Activated T-cell treated with anti-CD3 and anti-CD28 coated beads for 24 hours (primary cell): ENCODE measurements at regions not wholly inside any gene's neighbourhood (a gene's known extent, or its start where the extent isn't known, plus 50 kb on each side); places are given as distances from the start of the nearest gene placed in this dataset.
"Not testable (repeated sequence)": the region's sequence is repeated elsewhere in the genome, so short reads cannot be mapped to it uniquely, and the experiment has no call there.

ENCODE experiments used
- DNase-seq: peaks from one replicate; pipeline ENCODE4 v3.0.0-alpha.2; 2020; ENCODE audit warnings: low read depth

GRCh38 chr1:60949826-60950197 lies 132.5 kb upstream of the NFIA start:
- DNase-seq, result no peak

DNA sequence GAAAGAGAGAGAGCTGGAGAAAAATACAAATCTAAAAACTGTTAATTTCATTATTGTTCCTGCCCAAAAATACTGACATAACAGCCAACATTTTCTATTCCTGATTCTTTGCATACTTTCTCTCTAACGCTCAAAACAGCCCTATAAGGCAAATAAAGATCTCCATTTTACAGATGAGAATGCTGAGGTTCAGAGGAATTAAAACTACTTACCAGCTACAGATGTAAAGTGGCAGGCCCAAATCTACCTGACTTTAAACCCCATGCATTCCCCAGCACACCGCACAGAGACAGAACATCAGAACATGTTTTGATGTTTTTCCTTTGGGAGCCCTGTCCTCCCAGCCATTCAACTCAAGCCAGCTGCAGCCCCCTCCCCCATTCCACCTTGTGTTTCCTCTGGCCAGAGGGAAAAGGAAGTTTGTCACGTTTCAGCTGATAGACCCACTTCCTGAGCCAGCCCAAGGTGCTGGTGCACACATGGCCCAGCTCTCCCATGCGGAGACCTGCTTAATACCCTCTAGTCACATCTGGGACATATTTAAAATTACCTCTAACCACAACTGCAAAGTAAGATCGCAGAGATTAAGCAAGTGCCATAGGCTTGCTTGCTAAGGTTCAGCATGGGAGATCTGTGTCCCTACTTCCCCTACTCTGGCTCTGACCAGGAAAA lies 133.1 kb upstream of the NFIA start:
- DNase-seq, result no peak

- no peak for DNase-seq
Observed at GRCh38 chr1:60948486-60948885, 133.9 kb upstream of the NFIA start.

GRCh38 chr1:60947367-60947766 lies 135.0 kb upstream of the NFIA start:
- DNase-seq, result no peak

- DNase-seq, result no peak
Observed at GRCh38 chr1:60942896-60943638, 139.3 kb upstream of the NFIA start.

DNA sequence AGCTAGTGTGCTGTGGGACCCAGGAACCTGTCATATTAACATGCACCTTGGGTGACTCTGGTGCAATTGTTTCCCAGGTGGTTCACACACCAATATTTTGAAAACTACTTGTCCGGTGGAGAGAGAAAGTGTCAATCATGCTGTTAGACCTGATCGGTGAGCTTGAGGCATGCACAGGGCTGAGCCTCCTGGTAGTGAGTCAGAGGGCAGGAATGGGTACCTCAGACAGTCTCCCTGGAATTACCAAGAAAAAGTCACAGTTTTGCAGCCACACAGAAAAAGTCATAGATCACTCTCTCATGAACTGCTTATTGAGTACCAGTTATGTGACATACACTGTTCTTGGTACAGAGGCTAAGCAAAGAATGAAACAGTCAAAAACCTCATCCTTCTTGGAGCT lies 140.1 kb upstream of the NFIA start:
- DNase-seq, result no peak

DNA sequence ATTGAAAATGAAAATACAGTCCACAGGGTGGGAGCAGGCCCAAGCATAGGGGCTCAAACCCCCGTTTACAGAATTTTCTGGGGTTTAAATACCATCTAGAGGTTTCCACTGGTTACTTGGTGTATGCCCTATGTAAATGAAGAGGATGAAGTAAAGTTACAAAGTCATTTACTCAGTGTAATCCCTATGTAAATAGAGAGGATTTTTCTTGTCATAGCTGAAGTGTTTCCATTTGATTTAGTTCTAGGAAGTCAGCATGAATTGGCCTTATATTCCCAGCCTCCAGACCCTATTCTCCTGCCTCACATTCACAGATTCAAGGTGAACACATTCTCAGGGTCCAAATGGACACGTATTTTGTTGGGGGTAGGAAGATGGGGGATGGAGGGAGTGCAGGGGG lies 141.7 kb upstream of the NFIA start:
- DNase-seq, result not testable (repeated sequence)

DNA sequence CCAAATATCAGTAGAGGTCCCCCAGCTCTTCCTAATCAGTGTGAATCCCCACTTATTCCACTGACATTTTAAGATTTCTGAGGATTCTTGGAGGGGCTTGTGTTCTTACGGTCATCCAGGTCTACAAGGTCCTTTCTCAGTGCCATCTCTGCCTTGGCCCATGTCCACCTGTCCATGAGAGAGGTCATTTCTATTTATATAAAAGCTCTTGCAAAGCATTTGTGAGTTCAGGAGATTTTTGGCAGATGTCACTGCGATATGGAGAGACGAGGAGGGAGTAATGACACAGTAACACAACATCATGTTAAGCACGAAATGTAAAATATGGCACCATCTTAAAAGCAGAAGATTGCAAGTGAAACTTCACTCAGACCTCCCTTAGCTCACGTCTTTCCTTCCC lies 144.6 kb upstream of the NFIA start:
- no peak for DNase-seq

DNA sequence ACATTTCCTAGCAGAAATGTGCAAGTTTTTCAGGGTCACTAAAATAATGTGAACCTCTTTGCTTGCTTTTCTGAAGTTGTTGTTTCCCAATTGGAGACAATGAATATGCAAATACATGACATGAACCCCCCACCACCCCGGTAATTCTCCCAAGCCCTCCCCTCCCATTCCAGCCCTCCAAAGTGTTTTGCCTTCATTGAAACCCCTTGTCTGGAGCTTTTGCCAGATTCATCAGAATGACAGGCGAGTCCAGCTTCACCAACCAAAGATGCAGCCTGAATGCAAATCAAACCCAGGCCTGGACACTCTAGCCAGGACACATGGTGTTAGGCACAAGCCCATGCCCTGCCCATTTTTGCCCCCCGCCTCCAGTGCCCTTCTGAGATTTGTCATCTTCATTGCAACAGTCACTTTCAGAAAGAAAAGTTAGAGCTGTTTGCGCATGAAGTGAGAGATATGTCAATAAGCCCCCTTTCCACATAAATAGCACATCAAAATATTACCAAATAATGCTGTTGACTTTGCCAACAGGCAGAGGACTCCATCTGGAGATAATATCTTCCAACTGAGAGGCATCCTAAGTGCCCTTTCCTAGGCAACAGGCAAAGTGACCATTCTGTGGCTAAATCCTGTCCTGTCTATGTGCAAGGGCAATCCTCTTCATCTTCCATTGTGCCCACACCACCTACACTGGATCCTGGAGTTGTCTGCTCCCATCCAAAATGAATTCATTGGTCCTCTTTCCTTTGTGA lies 145.6 kb upstream of the NFIA start:
- DNase-seq, result no peak

- DNase-seq, result no peak
Observed at GRCh38 chr1:60936163-60936562, 146.2 kb upstream of the NFIA start.

DNA sequence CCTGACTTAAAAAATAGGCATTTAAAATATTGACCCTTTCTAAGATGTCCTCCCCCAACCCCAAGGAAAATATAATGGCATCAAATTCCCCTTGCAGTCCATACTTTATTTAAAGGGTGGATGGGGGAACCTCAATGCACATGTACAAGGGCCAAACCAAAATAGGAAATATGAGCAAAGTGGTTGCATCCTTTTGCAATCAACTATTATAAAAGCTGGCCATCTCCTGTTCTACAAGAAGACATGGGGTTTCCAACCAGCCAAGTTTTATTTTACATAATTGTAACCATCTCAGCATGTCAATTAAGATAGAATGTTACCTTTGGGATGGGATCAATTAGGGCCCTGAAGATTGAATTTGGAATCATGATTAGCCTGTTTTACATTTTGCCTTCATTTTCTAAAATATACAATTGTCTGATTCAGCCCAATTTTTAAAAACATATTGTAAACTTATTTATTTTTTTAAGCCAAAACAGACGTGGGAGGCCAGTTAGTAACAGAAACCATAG lies 146.7 kb upstream of the NFIA start:
- no peak for DNase-seq

DNA sequence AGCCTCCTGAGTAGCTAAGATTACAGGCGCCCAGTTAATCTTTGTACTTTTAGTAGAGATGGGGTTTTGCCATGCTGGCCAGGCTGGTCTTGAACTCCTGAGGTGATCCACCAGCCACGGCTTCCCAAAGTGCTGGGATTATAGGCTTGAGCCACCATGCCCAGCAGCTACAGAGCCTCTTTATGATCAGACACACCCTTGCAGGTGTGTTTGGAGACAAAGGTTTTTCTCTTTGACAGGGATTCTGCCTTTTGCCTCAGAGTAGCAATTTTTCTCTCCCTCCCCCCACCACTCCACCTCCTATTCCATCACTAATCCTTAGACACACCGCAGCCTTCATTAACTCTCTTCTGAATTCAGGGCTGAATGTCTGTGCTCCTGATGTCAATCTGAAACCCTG lies 152.2 kb upstream of the NFIA start:
- DNase-seq, result no peak

DNA sequence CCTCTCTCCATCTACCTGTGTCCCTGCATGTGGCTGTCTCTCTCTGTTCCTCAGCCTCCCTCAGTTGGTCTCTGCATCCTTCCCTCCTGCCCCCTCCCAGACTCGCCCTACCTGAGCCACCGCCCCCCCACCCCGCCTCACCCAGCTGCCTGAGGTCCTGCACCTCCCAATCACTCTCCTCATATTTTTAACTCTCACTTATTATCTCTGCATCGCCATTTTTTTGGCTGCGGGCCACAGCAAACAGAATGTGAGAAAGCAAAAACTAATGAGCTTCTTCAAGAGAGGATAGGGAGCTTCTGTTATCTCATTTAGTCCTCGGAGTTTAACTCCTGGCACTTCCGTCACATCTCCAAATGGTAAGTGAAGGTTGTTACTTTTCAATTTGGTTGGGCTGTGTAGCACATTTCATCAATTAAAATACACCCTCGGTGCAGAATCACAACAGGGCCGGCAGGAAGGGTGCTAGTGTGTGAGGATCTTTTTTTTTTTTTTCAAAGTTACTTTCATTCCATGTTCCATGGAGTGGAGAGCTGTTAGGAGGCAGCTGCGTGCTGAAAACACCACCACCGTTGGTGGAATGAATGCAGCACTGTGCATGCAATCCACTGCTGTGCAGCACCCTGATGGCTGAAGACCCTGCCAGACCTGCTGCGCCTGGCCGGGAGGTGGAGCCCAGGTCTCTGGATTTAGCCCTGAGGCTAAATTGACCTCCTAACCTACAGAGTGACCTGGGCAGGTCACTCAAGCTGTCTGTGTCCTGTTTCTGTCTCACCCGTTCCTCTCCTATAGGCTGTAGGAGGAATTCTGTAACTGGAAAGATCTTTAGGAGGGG lies 157.2 kb upstream of the NFIA start:
- no peak for DNase-seq

GRCh38 chr1:60924165-60924564 lies 158.2 kb upstream of the NFIA start:
- no peak for DNase-seq

DNA sequence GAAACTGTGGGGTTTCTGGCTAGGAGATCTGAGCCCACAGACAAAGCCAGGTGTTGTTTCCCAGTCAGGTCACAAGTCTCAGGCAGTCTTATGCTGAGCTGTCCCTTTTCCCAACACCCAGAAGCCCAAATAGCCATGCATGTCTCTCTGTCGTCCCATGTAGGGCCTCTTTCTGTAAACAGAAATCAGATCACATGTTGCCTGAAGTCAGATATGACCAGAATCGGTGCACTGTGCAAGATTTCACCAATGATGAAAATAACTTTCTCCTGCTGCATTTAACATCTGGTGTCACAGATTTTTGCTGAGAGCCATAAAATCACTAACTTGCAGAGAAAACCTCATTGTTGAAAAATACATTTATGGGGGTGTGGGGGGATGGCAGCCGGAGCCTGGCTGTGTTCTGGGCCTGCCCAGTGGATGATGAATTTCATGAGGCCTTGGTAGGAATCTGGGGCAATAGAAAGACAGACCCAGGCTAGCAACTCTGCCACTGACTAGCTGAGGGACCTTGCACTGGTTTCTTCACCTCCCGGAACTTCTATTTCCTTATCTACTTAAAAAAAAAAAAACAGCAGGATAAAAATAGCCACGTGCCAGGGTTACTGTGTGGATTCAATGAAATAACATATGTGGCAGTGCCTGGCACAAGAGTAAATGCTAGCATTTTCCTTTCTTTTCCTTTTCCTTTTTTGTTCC lies 158.8 kb upstream of the NFIA start:
- DNase-seq, result no peak

DNA sequence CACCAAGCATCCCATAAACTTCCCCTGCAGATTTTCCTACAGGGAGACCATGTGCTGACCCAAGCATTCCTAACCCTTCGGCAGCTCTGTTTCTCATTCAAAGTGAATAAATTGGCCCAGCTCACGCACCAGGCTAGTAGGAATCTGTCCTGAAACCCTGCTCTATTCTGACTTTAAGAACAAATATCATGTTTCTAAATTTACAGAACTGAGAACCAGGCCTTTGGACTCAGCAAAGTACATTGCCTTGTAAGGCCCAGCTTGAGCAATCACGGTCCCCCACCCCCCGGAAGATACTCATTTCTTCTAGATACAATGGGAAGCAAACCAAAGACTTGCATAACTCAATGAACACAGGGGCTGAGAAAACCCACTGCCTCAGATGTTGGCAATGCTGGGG lies 160.1 kb upstream of the NFIA start:
- DNase-seq, result no peak

DNA sequence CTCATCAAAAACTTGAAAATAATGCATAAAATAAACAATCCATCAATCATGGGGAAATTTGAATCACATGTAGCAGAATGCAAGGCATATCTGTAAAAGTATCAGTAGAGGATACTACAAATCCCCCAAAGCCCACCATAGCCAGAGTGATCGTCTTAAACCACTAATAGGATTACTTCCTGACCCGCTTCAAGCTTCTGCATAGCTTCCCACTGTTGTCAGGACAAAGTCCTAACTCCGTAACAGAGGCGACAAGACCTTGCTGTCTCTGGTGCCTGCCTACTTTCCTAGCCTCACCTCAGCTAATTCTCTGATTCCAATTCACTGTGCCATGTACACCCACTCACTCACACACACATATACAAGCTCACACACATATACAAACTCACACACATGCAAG lies 161.2 kb upstream of the NFIA start:
- DNase-seq, result no peak

- no peak for DNase-seq
Observed at GRCh38 chr1:60920561-60920960, 161.8 kb upstream of the NFIA start.

DNA sequence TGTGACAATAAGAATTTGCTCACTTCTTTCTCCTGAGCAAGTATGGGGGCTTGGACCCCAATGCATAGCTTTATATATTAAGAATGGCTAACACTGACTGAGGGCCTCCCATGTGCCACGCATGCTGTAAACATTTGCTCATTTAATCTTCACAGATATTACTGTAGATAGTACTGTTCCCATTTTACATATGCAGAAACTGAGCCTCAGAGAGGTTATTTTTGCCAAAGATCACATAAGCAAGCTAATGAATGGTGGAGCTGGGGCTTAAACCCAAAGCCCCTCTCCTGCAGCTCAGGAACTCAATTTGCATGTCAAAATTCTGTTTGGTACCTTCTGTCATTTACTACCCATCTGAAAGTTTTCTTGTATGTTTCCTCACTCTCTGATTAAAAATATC lies 163.5 kb upstream of the NFIA start:
- no peak for DNase-seq

DNA sequence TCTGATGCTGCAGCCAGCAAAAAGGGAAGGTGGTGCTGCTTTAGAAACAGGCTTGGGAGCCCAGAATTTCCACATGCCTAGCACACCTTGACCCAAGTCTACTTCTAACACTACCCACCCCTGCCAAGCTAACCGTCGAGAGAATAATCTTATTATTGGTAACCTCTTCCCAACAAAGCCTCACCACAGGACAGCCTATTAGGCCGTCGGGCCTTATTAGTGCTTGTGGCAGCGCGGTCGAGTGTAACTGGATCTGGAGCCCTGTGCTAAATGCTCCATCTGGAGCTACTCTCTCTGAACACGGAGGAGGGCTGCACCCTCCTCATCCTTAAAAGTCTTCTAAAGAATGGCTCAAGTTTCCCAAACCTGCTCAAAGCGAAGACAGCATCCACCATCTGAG lies 165.5 kb upstream of the NFIA start:
- DNase-seq, result no peak

DNA sequence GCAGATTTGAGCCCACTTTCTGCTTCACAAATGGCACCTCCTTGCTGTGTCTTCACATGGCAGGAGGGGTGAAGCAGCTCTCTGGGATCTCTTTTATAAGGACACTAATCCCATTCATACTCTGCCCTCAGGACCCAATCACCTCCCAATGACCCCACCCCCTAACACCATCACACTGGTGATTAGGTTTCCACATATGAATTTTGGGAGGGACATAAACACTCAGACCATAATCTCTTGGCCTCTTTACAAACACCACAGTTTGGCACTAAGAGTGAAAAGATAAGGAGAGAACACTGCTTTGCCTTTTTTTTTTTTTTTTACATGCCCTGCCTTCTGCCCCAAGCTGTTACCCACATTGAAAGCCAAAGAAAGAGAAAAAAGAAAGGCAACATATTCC lies 166.2 kb upstream of the NFIA start:
- no peak for DNase-seq

GRCh38 chr1:60915441-60915840 lies 166.9 kb upstream of the NFIA start:
- DNase-seq, result no peak
